ENCODE measurements at regions not wholly inside any gene's neighbourhood (a gene's known extent, or its start where the extent isn't known, plus 50 kb on each side); places are given as distances from the start of the nearest gene placed in this dataset.

- TF ChIP-seq, protein P1, sequence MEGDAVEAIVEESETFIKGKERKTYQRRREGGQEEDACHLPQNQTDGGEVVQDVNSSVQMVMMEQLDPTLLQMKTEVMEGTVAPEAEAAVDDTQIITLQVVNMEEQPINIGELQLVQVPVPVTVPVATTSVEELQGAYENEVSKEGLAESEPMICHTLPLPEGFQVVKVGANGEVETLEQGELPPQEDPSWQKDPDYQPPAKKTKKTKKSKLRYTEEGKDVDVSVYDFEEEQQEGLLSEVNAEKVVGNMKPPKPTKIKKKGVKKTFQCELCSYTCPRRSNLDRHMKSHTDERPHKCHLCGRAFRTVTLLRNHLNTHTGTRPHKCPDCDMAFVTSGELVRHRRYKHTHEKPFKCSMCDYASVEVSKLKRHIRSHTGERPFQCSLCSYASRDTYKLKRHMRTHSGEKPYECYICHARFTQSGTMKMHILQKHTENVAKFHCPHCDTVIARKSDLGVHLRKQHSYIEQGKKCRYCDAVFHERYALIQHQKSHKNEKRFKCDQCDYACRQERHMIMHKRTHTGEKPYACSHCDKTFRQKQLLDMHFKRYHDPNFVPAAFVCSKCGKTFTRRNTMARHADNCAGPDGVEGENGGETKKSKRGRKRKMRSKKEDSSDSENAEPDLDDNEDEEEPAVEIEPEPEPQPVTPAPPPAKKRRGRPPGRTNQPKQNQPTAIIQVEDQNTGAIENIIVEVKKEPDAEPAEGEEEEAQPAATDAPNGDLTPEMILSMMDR (IDR thresholded peaks at IDR 0.05) = no peak
- no peak for TF ChIP-seq POLR2A (IDR thresholded peaks at IDR 0.05)
Measured at GRCh38 chr7:53521638-53522184, 486.3 kb downstream of the POM121L12 start.
